Kidney (tissue), 13 donors: ENCODE measurements at regions not wholly inside any gene's neighbourhood (a gene's known extent, or its start where the extent isn't known, plus 50 kb on each side); places are given as distances from the start of the nearest gene placed in this dataset.

Experiments
- DNase-seq, 5 donors: peaks; one replicate each; pipeline ENCODE4 v3.0.0-alpha.2; 2013 to 2020
- FAIRE-seq: peaks from 2 replicates; lab custom pipeline; 2012; peaks lifted over from hg19 to GRCh38; lab: Jason Lieb, UNC
- H3K27ac ChIP-seq, 2 donors: one replicate each; pipeline ENCODE4 v1.7.0; 2013; ENCODE audit warnings: low read depth in 2 of 2, low read length in 2 of 2, inconsistent platforms in 1 of 2
- H3K27me3 ChIP-seq: one replicate; pipeline ENCODE4 v1.7.1; 2013; ENCODE audit warnings: low read length, inconsistent platforms; ENCODE audit not compliant: control insufficient read depth, insufficient read depth
- H3K36me3 ChIP-seq, 3 donors: one replicate each; pipeline versions ENCODE4 v1.7.0 to v1.7.1; 2013; ENCODE audit warnings: low read length in 3 of 3, control low read depth in 1 of 3, inconsistent platforms in 1 of 3; ENCODE audit not compliant: insufficient read depth in 3 of 3, control insufficient read depth in 2 of 3
- H3K4me1 ChIP-seq, 3 donors: one replicate each; pipeline versions ENCODE4 v1.7.0 to v1.7.1; 2013; ENCODE audit warnings: low read length in 3 of 3, inconsistent platforms in 1 of 3, low read depth in 1 of 3; ENCODE audit not compliant: control insufficient read depth in 2 of 3, insufficient read depth in 2 of 3
- H3K4me3 ChIP-seq, 3 donors: one replicate each; pipeline versions ENCODE4 v1.7.0 to v1.8.1; 2013; ENCODE audit warnings: low read length in 3 of 3, control low read depth in 1 of 3, inconsistent platforms in 1 of 3
- H3K9ac ChIP-seq, 3 donors: one replicate each; pipeline versions ENCODE4 v1.7.0 to v1.7.1; 2013; ENCODE audit warnings: low read length in 3 of 3, control low read depth in 1 of 3, inconsistent platforms in 1 of 3
- H3K9me3 ChIP-seq, 3 donors: one replicate each; pipeline versions ENCODE4 v1.7.0 to v1.7.1; 2013; ENCODE audit warnings: low read length in 3 of 3, control low read depth in 1 of 3, inconsistent platforms in 1 of 3; ENCODE audit not compliant: control insufficient read depth in 2 of 3, insufficient read depth in 1 of 3
- CTCF ChIP-seq: IDR thresholded peaks from 3 replicates; pipeline ENCODE4 v1.5.1; 2012; ENCODE audit warnings: mild to moderate bottlenecking, moderate library complexity, borderline replicate concordance; ENCODE audit not compliant: insufficient read depth; ENCODE audit errors: extremely low read depth
- intact Hi-C: fragments of 100-400 bp; cut with DNase I; formaldehyde crosslinking; loops from one replicate; pipeline ENCODE4 v1.11.1; 2022
- donor health status: control.
- donor health status: control.
- donor health status: control.
- donor health status: control.
- donor health status: control.
- donor health status: DM: yes; HTN: yes; CAD: no.
- donor health status: Normal renal cell carcinoma (clear cell type).

GRCh38 chr2:12950957-12951656 is 234.4 kb downstream of the TRIB2 start:
- Histone ChIP-seq H3K4me3 (peak overlapping the region in 1 of 3 donors; percentile 25), H3K36me3 (no peaks in the 10 kb centered on the region), H3K9me3 (no peaks in the 10 kb centered on the region), H3K9ac (no peak overlapping the region), H3K27ac (no peak overlapping the region), H3K4me1 (peaks cover 0 to 5% (median 0%) of the 10 kb centered on the region in 3 donors), H3K27me3 (no peaks in the 10 kb centered on the region)
- FAIRE-seq = no peak
- DNase-seq = no peak
- no peak for TF ChIP-seq CTCF
- intact Hi-C loops = no loop called here

- no peak overlapping the region for H3K4me3 ChIP-seq
- no peak for FAIRE-seq
- no peaks in the 10 kb centered on the region for H3K27me3 ChIP-seq
- no peak overlapping the region for H3K9ac ChIP-seq
- H3K27ac ChIP-seq = no peak overlapping the region
- TF ChIP-seq CTCF = no peak
- intact Hi-C loops = no loop called here
- H3K36me3 ChIP-seq = no peaks in the 10 kb centered on the region
- no peaks in the 10 kb centered on the region for H3K9me3 ChIP-seq
- no peak for DNase-seq
- H3K4me1 ChIP-seq = peaks cover 0 to 5% (median 0%) of the 10 kb centered on the region in 3 donors
Measured at GRCh38 chr2:12951657-12951973, 234.9 kb downstream of the TRIB2 start.

- Histone ChIP-seq H3K27me3 (no peaks in the 10 kb centered on the region), H3K27ac (no peak overlapping the region), H3K4me1 (peaks cover 0 to 5% (median 0%) of the 10 kb centered on the region in 3 donors), H3K9me3 (no peaks in the 10 kb centered on the region), H3K36me3 (no peaks in the 10 kb centered on the region), H3K9ac (no peak overlapping the region), H3K4me3 (no peak overlapping the region)
- intact Hi-C loops = no loop called here
- FAIRE-seq = no peak
- TF ChIP-seq CTCF = no peak
- DNase-seq = no peak
Measured at GRCh38 chr2:12953596-12953995, 236.9 kb downstream of the TRIB2 start.

GRCh38 chr2:12955864-12956263 is 239.1 kb downstream of the TRIB2 start:
- no peak for TF ChIP-seq CTCF
- no peak overlapping the region for H3K4me3 ChIP-seq
- H3K27me3 ChIP-seq = no peaks in the 10 kb centered on the region
- no peak overlapping the region for H3K9ac ChIP-seq
- no peaks in the 10 kb centered on the region for H3K36me3 ChIP-seq
- no peak for DNase-seq
- H3K4me1 ChIP-seq = peaks cover 0 to 4% (median 0%) of the 10 kb centered on the region in 3 donors
- H3K27ac ChIP-seq = no peak overlapping the region
- FAIRE-seq = no peak
- H3K9me3 ChIP-seq = no peaks in the 10 kb centered on the region
- intact Hi-C loops = no loop called here
